ENCODE measurements at regions not wholly inside any gene's neighbourhood (a gene's known extent, or its start where the extent isn't known, plus 50 kb on each side); places are given as distances from the start of the nearest gene placed in this dataset.
"Not testable (repeated sequence)": the region's sequence is repeated elsewhere in the genome, so short reads cannot be mapped to it uniquely, and the experiment has no call there.

GRCh38 chr5:15096686-15097085 lies 225.1 kb upstream of the ANKH start:
- DNase-seq (ENCODE audit: low read depth), result not testable (repeated sequence)

DNA sequence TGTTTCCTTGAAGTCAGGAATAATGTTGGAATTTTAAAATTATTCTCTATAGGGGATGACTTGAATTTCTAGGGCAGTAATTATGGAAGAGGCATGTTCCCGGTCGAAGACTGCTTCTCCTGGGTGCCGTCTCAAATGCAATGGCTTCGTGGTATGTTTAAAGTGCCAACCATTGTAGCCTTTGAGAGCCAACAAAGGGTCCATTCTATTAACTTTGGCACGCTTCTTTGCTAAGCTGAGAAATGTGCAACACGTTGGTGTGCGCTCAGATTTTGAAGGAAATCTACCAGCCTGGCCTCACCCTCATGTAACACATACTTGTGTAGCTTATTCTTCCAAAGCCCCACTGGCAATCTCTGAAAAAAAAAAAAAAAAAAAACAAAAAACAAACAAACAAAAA lies 221.2 kb upstream of the ANKH start:
- no peak for DNase-seq (ENCODE audit: low read depth)

- DNase-seq (ENCODE audit: low read depth), result no peak
Measured at GRCh38 chr5:15085671-15086070, 214.1 kb upstream of the ANKH start.

DNA sequence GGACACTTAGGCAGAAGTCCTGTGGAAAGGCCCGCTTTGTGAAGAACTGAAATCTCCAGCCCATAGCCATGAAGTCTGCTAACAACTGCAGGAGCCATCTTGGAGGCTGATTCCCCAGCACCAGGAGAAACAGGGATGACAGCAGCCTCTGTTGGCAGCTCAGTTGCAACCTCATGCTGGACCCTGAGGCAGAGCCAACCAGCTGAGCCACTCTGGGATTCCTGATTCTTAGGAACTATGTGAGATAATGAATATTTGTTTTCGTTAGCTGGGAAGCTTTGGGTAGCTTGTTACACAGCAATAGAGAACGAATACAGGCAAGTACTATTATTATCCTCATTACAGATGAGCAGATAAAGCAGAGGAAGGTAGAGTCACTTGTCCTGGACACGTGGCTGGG lies 210.5 kb upstream of the ANKH start:
- DNase-seq (ENCODE audit: low read depth), result no peak

DNA sequence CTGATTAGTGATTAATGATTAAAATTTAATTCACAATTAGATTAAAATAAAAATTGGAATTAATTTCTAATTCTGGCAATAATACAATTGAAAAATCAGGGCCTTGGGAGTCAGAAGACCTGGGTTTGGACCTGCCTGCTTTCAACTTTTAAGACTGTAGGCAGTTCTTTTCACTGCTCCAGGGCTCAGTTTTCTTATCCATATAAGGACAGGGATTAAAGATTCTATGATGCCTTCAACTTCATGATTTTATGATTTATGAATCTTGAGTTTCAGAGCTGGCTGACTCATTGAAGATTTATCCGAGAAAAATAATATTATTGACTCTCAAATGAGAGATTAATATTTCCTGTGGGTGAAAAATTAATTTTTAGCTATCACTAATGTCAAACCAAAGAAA lies 208.6 kb upstream of the ANKH start:
- DNase-seq (ENCODE audit: low read depth), result no peak

DNA sequence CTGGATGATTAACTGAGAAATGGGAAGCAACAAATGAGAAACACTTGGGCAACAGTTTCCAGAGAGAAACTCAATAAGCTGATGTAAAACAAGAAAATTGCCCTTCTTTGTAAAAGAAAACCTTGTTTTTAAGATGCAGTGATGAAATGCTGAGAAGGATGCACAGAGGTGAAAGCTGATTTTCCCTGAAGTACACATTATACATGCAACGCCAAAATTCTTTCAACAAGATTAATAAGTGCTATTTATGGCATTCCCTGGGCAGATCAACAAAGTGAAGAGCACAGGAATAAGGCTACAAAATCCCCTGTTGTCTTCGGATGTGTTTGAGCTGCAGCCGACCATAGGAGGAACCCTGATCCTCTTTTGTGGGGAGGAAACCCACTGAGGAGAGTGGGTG lies 208.0 kb upstream of the ANKH start:
- no peak for DNase-seq (ENCODE audit: low read depth)

GRCh38 chr5:15074651-15075050 lies 203.1 kb upstream of the ANKH start:
- no peak for DNase-seq (ENCODE audit: low read depth)

- DNase-seq (ENCODE audit: low read depth), result no peak
Measured at GRCh38 chr5:15073453-15073852, 201.9 kb upstream of the ANKH start.

GRCh38 chr5:15070907-15071306 lies 199.3 kb upstream of the ANKH start:
- DNase-seq (ENCODE audit: low read depth), result no peak

GRCh38 chr5:15069407-15069905 lies 197.9 kb upstream of the ANKH start:
- no peak for DNase-seq (ENCODE audit: low read depth)

- DNase-seq (ENCODE audit: low read depth), result no peak
Measured at GRCh38 chr5:15065091-15065490, 193.5 kb upstream of the ANKH start.

- no peak for DNase-seq (ENCODE audit: low read depth)
Measured at GRCh38 chr5:15064396-15064795, 192.8 kb upstream of the ANKH start.

GRCh38 chr5:15056988-15057592 lies 185.5 kb upstream of the ANKH start:
- no peak for DNase-seq (ENCODE audit: low read depth)

DNA sequence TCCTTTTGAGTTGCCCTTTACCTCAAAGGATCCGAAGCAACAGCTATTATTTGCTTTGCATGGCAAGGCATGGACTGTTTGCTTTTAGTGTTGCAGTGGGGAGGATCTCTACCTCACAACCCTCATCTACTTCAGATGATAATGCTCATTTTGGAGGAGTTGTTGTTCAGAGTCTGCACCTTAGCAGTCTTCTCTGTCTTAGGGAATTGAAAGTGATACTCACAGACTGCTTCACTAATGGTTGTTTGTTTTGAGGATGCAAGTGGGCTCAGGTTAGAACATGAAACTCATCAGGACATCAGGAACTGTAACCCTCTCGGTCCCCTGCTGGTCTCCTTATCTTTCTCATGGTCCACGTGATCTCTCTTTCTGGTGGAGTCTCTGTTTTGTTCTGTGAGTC lies 172.9 kb upstream of the ANKH start:
- DNase-seq (ENCODE audit: low read depth), result no peak

- DNase-seq (ENCODE audit: low read depth), result no peak
Measured at GRCh38 chr5:15037247-15037908, 165.8 kb upstream of the ANKH start.

DNA sequence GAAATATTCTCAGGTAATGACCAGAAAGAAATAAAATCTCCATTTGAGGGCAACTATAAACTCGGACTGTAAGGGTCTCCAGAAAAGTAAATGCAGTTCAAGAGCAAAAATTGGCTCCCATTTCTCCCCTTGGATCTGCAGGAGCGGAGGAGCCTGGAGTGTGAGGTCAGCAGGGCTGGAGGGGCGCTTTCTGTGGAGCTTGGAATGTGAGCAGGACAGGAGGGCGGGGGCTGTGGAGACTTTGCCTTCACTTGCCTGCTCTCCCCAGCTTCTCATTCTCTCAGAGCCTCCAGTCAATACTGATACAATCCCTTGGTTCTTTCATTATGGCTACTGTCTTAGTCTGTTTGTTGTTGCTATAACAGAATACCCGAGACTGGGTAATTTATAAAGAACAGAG lies 162.8 kb upstream of the ANKH start:
- DNase-seq (ENCODE audit: low read depth), result no peak

- DNase-seq (ENCODE audit: low read depth), result no peak
Measured at GRCh38 chr5:15031180-15031579, 159.6 kb upstream of the ANKH start.

DNA sequence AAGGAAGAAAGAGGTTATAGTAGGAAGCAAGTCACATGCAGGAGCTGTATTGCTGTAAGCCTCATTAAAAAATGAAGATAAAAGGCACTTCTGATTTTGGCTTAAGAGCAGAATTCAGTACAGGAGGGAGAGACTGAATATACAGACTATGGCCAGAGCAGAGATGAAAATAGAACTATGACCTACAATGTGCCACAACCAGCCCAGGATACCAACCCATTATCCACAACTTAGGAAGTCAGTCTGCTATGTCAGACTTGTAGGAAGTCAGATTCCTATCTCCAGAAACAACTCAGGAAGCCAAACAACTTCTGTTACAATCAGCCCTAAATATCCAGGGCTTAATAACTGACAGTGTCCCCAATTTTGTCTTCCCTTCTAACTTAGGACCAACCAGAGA lies 156.2 kb upstream of the ANKH start:
- no peak for DNase-seq (ENCODE audit: low read depth)

GRCh38 chr5:15026944-15027343 lies 155.4 kb upstream of the ANKH start:
- DNase-seq (ENCODE audit: low read depth), result no peak

GRCh38 chr5:15026011-15026893 lies 154.7 kb upstream of the ANKH start:
- peak; percentile 41 for DNase-seq (ENCODE audit: low read depth)

- DNase-seq (ENCODE audit: low read depth), result no peak
Measured at GRCh38 chr5:15023846-15024245, 152.3 kb upstream of the ANKH start.

DNA sequence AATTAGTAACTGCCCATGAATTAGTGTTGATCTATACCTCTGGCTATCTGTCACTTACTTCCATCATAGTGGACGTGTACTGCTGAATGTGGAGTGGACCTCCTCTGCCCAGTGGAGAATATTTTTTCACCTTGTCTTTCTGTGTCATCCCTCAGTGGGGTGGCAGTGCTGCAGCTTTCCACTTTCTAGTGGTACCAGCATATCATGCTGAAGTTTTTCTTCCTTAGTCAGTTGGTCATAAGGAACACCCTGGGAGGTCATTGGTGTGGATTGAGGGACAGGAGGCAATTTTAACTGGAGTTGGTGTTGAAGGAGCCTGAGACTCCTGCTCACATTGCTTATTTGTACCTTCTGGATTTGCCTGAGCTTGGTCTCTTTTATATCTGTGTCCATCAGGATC lies 151.7 kb upstream of the ANKH start:
- DNase-seq (ENCODE audit: low read depth), result no peak
